Parathyroid adenoma (tissue), 2 donors: ENCODE measurements at regions not wholly inside any gene's neighbourhood (a gene's known extent, or its start where the extent isn't known, plus 50 kb on each side); places are given as distances from the start of the nearest gene placed in this dataset.
A peak's percentile ranks its signal among the peaks of the same experiment; 100 is the strongest.

Experiments used
- H2AFZ ChIP-seq: fragments of 300-600 bp; sonication (generic); one replicate; pipeline ENCODE4 v1.7.0; 2017; ENCODE audit warnings: antibody characterized with exemption, mild to moderate bottlenecking
- H3K27ac ChIP-seq: fragments of 300-600 bp; sonication (generic); one replicate; pipeline ENCODE4 v1.7.0; 2017
- H3K27me3 ChIP-seq: fragments of 300-600 bp; sonication (generic); one replicate; pipeline ENCODE4 v1.7.0; 2017; ENCODE audit warnings: low read length; ENCODE audit not compliant: control insufficient read depth, insufficient read depth
- H3K36me3 ChIP-seq: fragments of 300-600 bp; sonication (generic); one replicate; pipeline ENCODE4 v1.7.0; 2017; ENCODE audit warnings: low read length; ENCODE audit not compliant: control insufficient read depth, insufficient read depth
- H3K4me1 ChIP-seq: fragments of 300-600 bp; sonication (generic); one replicate; pipeline ENCODE4 v1.7.0; 2017; ENCODE audit warnings: control low read depth
- H3K4me2 ChIP-seq: fragments of 300-600 bp; sonication (generic); one replicate; pipeline ENCODE4 v1.7.0; 2017; ENCODE audit warnings: low read length
- H3K4me3 ChIP-seq: fragments of 300-600 bp; sonication (generic); one replicate; pipeline ENCODE4 v1.7.0; 2017; ENCODE audit warnings: low read depth, low read length
- H3K79me2 ChIP-seq: fragments of 300-600 bp; sonication (generic); one replicate; pipeline ENCODE4 v1.7.0; 2017; ENCODE audit warnings: control low read depth
- H3K9ac ChIP-seq: fragments of 300-600 bp; sonication (generic); one replicate; pipeline ENCODE4 v1.7.0; 2017; ENCODE audit warnings: mild to moderate bottlenecking
- H3K9me3 ChIP-seq: fragments of 300-600 bp; sonication (generic); one replicate; pipeline ENCODE4 v1.7.0; 2017; ENCODE audit warnings: low read length; ENCODE audit not compliant: control insufficient read depth
- TF ChIP-seq, protein P1 (sequence below): fragments of 300-600 bp; sonication (generic); IDR thresholded peaks from one replicate; pipeline ENCODE4 v1.7.0; 2017; ENCODE audit warnings: antibody characterized with exemption, mild to moderate bottlenecking
- donor health status: primary hyperparathyroidism.

- H3K4me2 ChIP-seq, result no peak overlapping the region
- H3K4me3 ChIP-seq, result no peak overlapping the region
- H3K27ac ChIP-seq, result no peak overlapping the region
- H3K27me3 ChIP-seq, result no peaks in the 10 kb centered on the region
- no peaks in the 10 kb centered on the region for H3K4me1 ChIP-seq
- no peaks in the 10 kb centered on the region for H3K36me3 ChIP-seq
- H3K9me3 ChIP-seq, result no peaks in the 10 kb centered on the region
- H3K9ac ChIP-seq, result no peak overlapping the region
- no peaks in the 10 kb centered on the region for H3K79me2 ChIP-seq
- TF ChIP-seq, protein P1, sequence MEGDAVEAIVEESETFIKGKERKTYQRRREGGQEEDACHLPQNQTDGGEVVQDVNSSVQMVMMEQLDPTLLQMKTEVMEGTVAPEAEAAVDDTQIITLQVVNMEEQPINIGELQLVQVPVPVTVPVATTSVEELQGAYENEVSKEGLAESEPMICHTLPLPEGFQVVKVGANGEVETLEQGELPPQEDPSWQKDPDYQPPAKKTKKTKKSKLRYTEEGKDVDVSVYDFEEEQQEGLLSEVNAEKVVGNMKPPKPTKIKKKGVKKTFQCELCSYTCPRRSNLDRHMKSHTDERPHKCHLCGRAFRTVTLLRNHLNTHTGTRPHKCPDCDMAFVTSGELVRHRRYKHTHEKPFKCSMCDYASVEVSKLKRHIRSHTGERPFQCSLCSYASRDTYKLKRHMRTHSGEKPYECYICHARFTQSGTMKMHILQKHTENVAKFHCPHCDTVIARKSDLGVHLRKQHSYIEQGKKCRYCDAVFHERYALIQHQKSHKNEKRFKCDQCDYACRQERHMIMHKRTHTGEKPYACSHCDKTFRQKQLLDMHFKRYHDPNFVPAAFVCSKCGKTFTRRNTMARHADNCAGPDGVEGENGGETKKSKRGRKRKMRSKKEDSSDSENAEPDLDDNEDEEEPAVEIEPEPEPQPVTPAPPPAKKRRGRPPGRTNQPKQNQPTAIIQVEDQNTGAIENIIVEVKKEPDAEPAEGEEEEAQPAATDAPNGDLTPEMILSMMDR, result no peak
- H2AFZ ChIP-seq, result no peak overlapping the region
Observed at GRCh38 chr5:157986431-157986990, 127.6 kb upstream of the CLINT1 start.

DNA sequence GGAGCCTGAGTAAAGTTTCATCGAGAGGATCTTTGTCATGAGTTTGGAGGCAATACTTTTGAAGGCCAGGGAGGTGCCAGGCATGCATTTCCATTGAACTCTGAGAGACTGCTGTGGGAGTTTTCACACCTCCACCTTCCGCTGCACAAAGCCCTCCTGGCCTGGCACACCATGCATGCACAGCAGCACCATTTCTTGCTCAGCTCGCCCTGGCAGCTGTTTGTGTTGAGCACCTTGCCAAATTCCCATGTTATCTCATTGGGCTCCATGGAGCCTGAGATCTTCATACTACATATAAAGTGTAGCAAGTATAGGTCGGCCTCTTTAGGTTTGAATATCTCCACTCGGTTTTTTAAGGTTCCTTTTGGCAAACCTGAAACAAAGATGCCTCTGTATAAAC is 125.7 kb upstream of the CLINT1 start:
- no peak overlapping the region for H2AFZ ChIP-seq
- TF ChIP-seq, protein P1, result no peak
- H3K4me2 ChIP-seq, result no peak overlapping the region
- H3K4me3 ChIP-seq, result no peak overlapping the region
- H3K27me3 ChIP-seq, result no peaks in the 10 kb centered on the region
- no peak overlapping the region for H3K9ac ChIP-seq
- no peak overlapping the region for H3K27ac ChIP-seq
- H3K79me2 ChIP-seq, result no peaks in the 10 kb centered on the region
- H3K36me3 ChIP-seq, result no peaks in the 10 kb centered on the region
- no peaks in the 10 kb centered on the region for H3K9me3 ChIP-seq
- no peaks in the 10 kb centered on the region for H3K4me1 ChIP-seq

DNA sequence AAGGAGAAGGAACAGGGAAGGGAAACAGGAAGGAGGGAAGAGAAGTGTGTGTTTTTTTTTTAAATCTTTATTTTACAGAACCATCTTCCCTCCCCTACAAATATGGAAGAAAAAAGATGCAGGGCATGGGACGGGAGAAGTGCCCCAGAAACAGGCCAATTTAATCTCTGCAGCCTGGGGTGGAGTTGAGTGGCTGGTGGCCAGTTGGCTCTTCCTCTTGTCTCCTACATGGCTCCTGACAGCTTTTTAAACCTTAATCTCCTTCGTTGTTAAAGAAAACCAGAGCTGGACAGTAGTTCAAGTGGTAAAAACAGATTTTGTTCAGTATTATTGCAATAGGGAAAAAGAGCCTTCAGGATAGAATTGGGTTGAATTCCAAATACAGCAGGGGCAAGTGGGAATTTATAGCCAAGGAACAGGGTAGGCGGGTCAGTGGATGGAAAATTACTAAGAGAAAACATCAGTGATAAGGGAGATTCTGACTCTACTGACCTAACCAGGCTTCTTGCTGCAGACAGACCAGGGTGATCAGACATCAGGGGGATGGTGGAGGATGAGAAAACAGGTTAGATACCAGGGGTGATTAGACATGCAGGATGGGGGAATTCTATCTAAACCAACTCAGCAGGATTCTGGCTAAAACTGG is 125.1 kb upstream of the CLINT1 start:
- H3K9ac ChIP-seq, result no peak overlapping the region
- TF ChIP-seq, protein P1, result no peak
- H3K9me3 ChIP-seq, result no peaks in the 10 kb centered on the region
- H3K4me2 ChIP-seq, result no peak overlapping the region
- no peak overlapping the region for H3K27ac ChIP-seq
- no peaks in the 10 kb centered on the region for H3K4me1 ChIP-seq
- peak overlapping the region; percentile 5 for H2AFZ ChIP-seq
- no peaks in the 10 kb centered on the region for H3K79me2 ChIP-seq
- no peaks in the 10 kb centered on the region for H3K36me3 ChIP-seq
- no peaks in the 10 kb centered on the region for H3K27me3 ChIP-seq
- no peak overlapping the region for H3K4me3 ChIP-seq

GRCh38 chr5:157978061-157978460 is 119.1 kb upstream of the CLINT1 start:
- Histone ChIP-seq H3K4me3 (no peak overlapping the region), H3K4me2 (no peak overlapping the region), H3K36me3 (no peaks in the 10 kb centered on the region), H2AFZ (peak overlapping the region; percentile 7), H3K9ac (no peak overlapping the region), H3K4me1 (no peaks in the 10 kb centered on the region), H3K27ac (no peak overlapping the region), H3K27me3 (no peaks in the 10 kb centered on the region), H3K9me3 (no peaks in the 10 kb centered on the region), H3K79me2 (no peaks in the 10 kb centered on the region)
- TF ChIP-seq, protein P1, result no peak

DNA sequence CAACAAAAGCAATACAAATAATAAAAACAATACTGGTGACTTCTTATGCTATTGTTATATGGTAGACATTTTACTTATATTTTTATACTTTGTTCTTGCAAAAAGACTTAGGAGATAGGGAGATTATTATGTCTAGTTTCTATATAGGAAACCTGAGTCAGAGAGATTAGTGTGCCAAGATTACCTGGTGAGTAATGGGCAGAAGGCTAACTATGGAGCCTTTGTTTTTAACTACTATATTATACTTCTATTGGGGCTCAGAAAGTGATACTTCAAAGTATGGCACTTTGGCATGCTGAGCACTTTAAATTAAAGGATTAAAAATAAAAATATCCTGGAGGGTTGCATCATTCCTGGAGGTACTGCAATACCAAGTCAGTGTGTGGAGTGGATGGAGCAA is 117.5 kb upstream of the CLINT1 start:
- H2AFZ ChIP-seq, result no peak overlapping the region

More for the DNA sequence above, 117.5 kb upstream of the CLINT1 start:
- no peak overlapping the region for H3K27ac ChIP-seq
- no peaks in the 10 kb centered on the region for H3K36me3 ChIP-seq
- no peak overlapping the region for H3K4me2 ChIP-seq
- H3K79me2 ChIP-seq, result no peaks in the 10 kb centered on the region
- H3K9me3 ChIP-seq, result no peaks in the 10 kb centered on the region
- no peak overlapping the region for H3K4me3 ChIP-seq
- no peaks in the 10 kb centered on the region for H3K27me3 ChIP-seq
- no peak overlapping the region for H3K9ac ChIP-seq
- no peaks in the 10 kb centered on the region for H3K4me1 ChIP-seq
- TF ChIP-seq, protein P1, result no peak
